T47D (cell line): ENCODE measurements at regions not wholly inside any gene's neighbourhood (a gene's known extent, or its start where the extent isn't known, plus 50 kb on each side); places are given as distances from the start of the nearest gene placed in this dataset.

Experiments used
- DNase-seq, 2 experiments: peaks; one replicate each; pipeline versions ENCODE4 v3.0.0 to v3.0.0-alpha.2; 2011 to 2012; ENCODE audit warnings: low read depth in 1 of 2, low spot score in 1 of 2
- JUND ChIP-seq: IDR thresholded peaks from 2 replicates; pipeline ENCODE4 v1.6.1; 2012; ENCODE audit warnings: low read depth
- in situ Hi-C: cut with HindIII; loops from 2 replicates; pipeline ENCODE4 v1.10.0; 2016; ENCODE audit warnings: low sequenced_read_pairs, low pct_unique_long_range_greater_than_20kb

DNA sequence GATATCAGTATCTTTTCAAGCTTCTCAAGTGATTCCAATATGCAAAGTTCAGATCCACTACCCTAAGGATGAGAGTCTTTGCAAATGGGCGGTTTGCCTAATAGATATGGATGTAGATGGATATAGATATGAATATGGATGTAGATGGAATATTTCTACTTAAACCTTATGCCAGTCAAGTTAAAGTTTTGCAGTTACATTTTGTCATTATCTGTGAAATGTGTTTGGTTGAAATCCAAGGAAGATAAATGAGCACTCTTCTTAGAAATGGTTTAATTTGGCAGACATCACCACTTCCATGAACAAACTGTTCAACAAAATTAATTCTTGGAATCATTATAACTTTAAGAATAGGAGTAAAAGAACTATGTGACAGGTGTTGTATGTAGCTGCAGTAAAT, 1066.6 kb downstream of the PCDH18 start:
- no peak for DNase-seq
- no peak for TF ChIP-seq JUND
- in situ Hi-C loops = no loop called here

DNA sequence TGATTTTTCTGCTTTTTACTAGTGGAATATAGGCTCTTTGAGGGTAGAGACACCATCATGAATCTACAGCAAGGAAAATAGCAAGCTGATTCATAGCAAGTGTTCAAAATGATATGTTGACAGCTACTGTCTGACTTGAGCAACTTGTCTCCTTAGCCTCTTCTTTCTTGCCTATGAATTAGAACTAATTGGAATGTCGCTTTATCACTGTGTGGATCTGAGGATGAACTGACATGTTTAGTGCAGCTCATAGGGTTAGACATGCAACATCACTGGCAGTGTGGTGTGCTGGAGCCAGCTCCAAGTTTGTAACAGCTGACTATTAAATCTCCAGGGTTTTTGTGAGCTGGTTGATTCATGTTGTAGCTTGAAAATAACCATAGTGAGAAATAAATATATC, 1068.4 kb downstream of the PCDH18 start:
- in situ Hi-C loops = no loop called here
- TF ChIP-seq JUND = no peak
- no peak for DNase-seq

DNA sequence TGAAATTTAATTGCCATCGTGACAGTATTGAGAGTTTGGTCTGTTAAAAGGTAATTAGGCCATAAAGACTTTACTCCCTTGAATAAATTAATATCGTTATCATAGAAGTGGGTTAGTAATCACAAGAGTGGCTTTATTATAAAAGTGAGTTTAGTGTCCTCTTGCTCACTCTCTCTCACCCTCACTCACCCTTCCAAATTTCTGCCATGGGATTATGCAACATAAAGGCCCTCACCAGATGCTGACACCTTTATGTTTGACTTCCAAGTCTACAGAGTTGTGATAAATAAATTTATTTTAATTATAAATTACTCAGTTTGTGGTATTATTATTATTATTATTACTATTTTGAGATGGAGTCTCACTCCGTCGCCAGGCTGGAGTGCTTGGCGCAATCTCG, 1070.8 kb downstream of the PCDH18 start:
- no peak for TF ChIP-seq JUND
- no peak for DNase-seq
- in situ Hi-C loops = no loop called here

DNA sequence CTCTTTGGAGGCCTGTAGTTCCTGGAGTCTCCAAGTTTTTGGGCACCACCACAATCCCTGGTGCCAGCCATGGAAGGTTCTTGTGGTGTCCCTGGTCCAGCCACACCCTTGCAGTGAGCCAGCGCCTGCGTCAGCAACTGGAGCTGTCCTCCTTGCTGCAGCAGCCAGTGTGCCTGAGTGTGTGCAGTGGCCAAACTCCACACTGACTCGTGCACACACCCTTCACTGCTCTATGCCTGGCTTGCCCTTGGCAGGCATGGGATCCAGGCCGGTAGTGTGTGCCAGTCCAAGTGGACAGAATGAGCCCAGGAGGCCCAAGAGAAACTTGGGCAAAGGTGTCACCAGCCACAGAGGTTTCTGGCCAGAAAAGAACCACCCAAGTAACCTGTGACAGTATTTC, 1074.0 kb downstream of the PCDH18 start:
- no peak for TF ChIP-seq JUND
- in situ Hi-C loops = no loop called here
- no peak for DNase-seq

DNA sequence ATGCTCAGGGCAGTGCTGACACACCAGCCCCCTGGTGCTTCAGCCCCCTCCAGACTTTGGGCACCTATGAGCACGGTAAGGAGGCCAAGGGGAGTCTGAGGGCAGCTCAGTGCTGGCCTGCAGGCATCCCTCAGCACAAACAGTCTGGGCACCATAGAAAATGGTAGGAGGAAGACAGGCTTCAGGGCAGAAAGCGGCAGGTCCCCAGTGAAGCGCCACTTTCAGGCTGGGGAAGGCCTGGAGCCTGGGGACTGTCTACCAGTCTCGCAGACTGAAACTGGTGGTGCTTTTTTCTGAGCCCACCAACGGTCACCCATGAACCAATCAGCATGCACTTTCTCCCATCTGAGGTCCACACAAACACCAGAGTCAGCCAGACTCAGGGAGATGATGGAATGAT, 1074.7 kb downstream of the PCDH18 start:
- in situ Hi-C loops = no loop called here
- no peak for TF ChIP-seq JUND
- no peak for DNase-seq

DNA sequence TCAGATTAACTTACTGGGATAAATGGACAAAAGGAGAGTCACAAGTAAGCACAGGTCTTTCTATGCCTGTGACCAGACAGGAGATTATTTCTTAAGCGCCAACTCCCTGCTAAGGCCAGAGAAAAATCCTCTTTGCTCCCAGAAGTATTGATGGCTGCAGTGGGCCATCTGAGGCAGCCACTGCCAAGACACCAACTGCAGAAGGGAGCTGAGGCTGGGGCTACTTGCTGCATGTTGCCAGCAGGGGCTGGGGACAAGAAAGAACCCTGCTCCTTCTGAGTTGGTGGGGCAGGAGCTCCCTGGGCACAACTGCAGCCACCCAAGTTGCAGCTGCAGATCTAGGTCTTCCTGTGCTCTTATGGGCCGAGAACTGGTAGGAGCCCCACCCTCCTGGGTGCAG, 1075.3 kb downstream of the PCDH18 start:
- DNase-seq = no peak
- no peak for TF ChIP-seq JUND
- in situ Hi-C loops = no loop called here

DNA sequence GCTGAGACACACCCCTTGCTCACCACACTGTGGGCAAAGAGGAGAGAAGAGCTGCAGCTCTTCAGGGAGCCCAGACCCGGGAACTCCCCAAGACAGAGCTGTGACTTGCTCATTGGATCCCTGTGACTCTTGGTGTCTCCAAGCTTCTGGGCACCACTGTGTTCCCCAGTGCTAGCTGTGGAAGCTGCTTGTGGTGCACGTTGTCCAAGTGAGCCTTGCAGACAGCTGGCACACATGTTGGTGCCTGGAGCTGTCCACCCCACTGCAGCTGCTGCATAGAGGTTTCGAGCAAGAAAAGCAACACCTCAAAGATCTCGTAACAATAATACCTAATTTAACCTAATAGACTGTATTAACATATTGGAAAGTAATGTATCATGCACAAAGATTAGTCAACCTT, 1089.3 kb downstream of the PCDH18 start:
- in situ Hi-C loops = no loop called here
- no peak for TF ChIP-seq JUND
- DNase-seq = no peak

DNA sequence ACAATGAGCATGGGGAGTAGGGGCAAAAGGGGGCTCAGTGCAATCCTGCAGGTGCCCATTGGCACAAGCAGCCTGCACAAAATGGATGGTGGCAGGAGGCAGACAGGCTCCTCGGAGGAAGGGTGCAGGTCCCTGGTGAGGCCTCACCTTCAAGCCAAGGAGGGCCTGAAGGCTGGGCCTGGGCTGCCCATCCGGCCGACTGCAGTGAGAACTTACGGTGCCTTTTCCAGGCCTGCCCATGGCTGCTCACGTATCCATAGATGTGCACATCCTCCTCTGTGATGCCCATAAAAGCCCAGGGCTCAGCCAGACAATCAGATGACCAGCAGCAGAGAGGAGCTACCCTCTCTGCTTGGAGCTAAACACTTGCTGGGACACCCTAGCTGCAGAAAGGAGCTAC, 1089.8 kb downstream of the PCDH18 start:
- TF ChIP-seq JUND = no peak
- no peak for DNase-seq
- in situ Hi-C loops = no loop called here

DNA sequence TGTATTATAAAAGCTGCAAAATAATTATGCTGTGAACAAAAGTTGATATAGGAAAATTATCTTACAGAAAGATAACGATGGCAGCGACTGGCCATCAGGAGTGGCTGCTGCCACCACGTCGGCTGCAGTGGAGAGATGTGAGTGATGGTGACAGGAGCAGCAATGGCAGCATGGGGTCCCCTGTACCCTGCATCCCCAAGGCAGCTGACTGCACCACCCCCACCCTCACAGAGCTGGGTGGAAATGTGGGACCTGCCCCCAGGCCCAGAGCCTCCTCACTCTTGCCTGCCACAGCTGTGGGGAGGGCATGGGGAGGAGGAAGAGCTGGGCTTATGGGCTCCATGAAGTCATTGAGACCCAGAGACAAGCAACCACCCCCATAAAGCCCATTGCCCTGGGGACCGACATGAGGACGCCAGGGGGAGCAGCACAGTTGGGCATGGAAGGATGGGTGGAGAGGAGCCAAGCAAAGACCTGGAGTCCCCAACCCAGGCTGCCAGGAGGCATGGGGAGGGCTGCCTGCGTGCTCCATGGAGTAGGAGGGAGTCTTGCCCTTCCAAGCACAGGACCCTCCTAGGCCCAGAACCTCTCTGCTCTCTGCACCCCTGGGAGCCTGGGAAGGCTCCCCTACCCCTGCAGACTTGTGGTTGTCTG, 1090.5 kb downstream of the PCDH18 start:
- DNase-seq = no peak
- TF ChIP-seq JUND = no peak
- in situ Hi-C loops = no loop called here

DNA sequence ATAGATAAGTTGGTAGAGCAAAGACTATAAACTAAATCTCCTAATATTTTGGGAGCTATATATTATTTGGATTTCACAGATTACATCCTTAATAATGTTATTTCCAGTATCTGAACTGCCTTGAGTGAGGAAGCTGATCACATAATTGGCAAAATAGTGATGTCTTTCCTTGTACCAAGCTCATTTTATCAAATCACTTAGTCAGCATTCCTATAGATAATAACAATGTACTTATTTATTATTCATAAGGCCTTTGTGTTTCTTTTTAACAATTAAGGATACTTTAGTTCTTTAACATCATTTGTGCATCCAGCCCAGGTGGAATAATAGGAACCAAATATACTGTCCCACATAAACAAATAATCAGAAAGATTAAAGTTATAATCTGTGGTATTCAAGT, 1093.6 kb downstream of the PCDH18 start:
- no peak for TF ChIP-seq JUND
- DNase-seq = no peak
- in situ Hi-C loops = no loop called here

DNA sequence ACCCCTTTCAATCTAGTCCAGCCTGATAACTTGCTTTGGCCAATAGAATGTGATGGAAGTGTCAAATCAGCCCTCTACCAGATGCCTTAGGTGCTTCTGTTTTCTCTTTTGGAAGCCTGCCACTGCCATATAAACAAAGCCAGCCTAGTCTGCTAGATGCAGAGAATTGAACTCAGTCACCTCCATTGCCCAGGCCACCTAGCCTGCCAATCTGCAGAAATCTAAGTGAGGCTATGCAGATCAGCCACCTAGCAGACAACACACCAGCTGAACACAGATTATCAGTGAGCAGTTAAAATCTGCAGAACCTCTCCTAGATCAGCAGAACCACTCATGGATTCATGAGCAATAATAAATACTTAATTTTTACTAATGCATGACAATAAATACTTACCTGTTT, 1108.2 kb downstream of the PCDH18 start:
- no peak for TF ChIP-seq JUND
- no peak for DNase-seq
- in situ Hi-C loops = no loop called here

DNA sequence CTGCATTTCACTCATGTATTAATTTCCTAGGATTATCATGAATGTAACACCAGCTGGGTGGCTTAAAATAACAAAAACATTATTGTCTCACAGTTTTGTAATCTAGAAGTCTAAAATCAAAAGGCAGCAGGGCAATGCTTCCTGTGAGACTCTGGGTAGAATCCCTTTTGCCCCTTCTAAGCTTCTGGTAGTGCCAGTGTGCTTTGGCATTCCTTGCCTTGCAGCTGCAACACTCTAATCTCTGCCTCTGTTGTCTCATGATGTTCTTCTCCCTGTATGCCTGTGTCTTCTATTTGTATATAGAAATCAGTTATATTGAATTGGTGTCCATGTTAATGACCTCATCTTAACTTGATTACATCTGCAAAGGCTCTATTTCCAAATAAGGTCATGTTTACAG, 1117.3 kb downstream of the PCDH18 start:
- TF ChIP-seq JUND = no peak
- in situ Hi-C loops = no loop called here
- DNase-seq = no peak

DNA sequence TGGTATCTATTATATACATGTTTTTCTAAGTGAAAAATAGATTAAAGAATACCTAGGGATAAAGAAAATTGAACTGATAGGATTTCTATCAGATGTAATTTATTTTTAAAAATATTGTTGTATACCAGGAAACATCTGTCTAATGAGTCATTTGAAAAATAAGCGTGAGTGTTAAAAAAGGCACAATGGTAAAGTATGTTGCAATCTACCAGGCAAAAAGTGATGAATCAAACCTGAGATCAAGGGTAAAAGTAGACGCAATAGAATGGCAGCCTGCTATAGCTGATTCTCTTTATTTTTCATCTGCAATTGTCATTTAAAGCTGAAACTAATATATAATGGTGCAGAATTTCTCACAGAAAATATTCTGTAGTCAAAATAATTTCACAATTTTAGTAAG, 1119.6 kb downstream of the PCDH18 start:
- no peak for TF ChIP-seq JUND
- DNase-seq = no peak
- in situ Hi-C loops = no loop called here

DNA sequence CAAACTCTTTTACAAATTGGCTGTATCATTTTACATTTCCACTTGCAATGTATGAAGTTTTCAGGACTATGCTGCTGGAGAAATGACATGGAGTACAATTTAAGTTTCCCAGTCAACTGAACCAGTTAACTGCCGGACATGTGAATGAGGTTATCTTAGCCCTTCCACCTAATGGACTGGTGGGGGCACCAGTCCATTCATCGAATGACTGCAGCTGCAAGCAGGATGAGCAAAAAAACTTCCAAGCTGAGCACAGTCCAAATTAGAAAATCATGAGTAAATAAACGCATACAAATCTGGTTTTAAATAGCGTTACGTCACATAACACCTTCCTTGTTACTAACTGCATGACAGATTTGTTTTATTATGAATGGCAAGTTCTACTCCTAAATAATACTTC, 1131.5 kb downstream of the PCDH18 start:
- no peak for TF ChIP-seq JUND
- in situ Hi-C loops = no loop called here
- DNase-seq = no peak
